ENCODE measurements at regions not wholly inside any gene's neighbourhood (a gene's known extent, or its start where the extent isn't known, plus 50 kb on each side); places are given as distances from the start of the nearest gene placed in this dataset.

DNA sequence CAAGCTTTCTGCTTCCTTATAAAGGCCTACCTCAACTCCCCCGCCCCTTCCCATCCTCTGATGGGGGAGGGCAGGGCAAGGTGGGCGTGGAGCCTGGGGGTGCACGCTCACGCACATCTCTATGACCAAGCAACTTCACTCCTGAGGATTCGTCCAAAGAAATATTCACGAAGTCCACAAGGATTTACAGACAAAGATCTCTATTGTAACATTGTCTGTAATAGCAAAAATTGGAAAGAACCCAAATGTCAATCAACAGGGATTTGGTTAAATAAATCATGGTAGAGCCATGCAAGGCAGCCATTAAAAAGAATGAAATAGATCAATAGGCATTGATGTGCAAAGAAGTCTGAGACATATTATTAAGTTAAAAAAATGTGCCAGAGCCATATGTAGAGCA, 130.4 kb upstream of the AFDN start:
- TF ChIP-seq, protein P1, sequence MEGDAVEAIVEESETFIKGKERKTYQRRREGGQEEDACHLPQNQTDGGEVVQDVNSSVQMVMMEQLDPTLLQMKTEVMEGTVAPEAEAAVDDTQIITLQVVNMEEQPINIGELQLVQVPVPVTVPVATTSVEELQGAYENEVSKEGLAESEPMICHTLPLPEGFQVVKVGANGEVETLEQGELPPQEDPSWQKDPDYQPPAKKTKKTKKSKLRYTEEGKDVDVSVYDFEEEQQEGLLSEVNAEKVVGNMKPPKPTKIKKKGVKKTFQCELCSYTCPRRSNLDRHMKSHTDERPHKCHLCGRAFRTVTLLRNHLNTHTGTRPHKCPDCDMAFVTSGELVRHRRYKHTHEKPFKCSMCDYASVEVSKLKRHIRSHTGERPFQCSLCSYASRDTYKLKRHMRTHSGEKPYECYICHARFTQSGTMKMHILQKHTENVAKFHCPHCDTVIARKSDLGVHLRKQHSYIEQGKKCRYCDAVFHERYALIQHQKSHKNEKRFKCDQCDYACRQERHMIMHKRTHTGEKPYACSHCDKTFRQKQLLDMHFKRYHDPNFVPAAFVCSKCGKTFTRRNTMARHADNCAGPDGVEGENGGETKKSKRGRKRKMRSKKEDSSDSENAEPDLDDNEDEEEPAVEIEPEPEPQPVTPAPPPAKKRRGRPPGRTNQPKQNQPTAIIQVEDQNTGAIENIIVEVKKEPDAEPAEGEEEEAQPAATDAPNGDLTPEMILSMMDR (conservative IDR thresholded peaks at IDR 0.05), result no peak
- no peak for TF ChIP-seq EZH2 (IDR thresholded peaks at IDR 0.05; ENCODE audit: low read depth)
